ENCODE measurements at regions not wholly inside any gene's neighbourhood (a gene's known extent, or its start where the extent isn't known, plus 50 kb on each side); places are given as distances from the start of the nearest gene placed in this dataset.

DNA sequence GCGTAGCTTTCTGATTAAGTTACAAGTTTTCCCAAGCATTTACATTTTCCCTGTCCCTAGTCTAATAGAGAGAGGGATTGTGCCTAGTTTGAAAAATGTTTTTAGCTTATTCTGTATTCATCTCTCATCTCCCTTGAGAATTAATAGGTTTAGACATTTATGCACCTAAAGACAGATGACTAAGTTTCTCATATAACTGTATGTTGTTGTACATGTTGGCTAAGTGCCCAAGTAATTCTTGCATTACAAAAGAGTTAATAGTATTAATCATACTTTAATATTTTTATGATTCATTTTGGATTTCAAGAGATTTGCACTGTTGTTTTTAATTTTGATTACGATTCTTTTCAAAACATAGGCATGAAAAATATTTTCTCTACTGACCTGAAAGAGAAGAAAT, 109.0 kb upstream of the TBL1XR1 start:
- no peak for TF ChIP-seq ZNF232 (CRISPR knock-in tag; IDR thresholded peaks at IDR 0.05)
- TF ChIP-seq CTCF (IDR thresholded peaks at IDR 0.05): no peak
- no peak for TF ChIP-seq RORB (CRISPR knock-in tag; IDR thresholded peaks at IDR 0.05)
- no peak for TF ChIP-seq ZNF263 (CRISPR knock-in tag; IDR thresholded peaks at IDR 0.05; ENCODE audit: low read depth)
- TF ChIP-seq NFE2L1 (CRISPR knock-in tag; IDR thresholded peaks at IDR 0.05): no peak
- TF ChIP-seq ZNF423 (CRISPR knock-in tag; IDR thresholded peaks at IDR 0.05): no peak
- TF ChIP-seq ETV6 (CRISPR knock-in tag; IDR thresholded peaks at IDR 0.05): no peak
- TF ChIP-seq, protein P1, sequence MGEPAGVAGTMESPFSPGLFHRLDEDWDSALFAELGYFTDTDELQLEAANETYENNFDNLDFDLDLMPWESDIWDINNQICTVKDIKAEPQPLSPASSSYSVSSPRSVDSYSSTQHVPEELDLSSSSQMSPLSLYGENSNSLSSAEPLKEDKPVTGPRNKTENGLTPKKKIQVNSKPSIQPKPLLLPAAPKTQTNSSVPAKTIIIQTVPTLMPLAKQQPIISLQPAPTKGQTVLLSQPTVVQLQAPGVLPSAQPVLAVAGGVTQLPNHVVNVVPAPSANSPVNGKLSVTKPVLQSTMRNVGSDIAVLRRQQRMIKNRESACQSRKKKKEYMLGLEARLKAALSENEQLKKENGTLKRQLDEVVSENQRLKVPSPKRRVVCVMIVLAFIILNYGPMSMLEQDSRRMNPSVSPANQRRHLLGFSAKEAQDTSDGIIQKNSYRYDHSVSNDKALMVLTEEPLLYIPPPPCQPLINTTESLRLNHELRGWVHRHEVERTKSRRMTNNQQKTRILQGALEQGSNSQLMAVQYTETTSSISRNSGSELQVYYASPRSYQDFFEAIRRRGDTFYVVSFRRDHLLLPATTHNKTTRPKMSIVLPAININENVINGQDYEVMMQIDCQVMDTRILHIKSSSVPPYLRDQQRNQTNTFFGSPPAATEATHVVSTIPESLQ (CRISPR knock-in tag; IDR thresholded peaks at IDR 0.05): no peak
- no peak for TF ChIP-seq USF1 (CRISPR knock-in tag; IDR thresholded peaks at IDR 0.05)
- TF ChIP-seq, protein P2, sequence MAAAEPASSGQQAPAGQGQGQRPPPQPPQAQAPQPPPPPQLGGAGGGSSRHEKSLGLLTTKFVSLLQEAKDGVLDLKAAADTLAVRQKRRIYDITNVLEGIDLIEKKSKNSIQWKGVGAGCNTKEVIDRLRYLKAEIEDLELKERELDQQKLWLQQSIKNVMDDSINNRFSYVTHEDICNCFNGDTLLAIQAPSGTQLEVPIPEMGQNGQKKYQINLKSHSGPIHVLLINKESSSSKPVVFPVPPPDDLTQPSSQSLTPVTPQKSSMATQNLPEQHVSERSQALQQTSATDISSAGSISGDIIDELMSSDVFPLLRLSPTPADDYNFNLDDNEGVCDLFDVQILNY (CRISPR knock-in tag; IDR thresholded peaks at IDR 0.05): no peak
- TF ChIP-seq ZNF219 (CRISPR knock-in tag; IDR thresholded peaks at IDR 0.05; ENCODE audit: borderline replicate concordance): no peak
- TF ChIP-seq CREB1 (CRISPR knock-in tag; IDR thresholded peaks at IDR 0.05): no peak
- no peak for TF ChIP-seq ZBTB21 (CRISPR knock-in tag; IDR thresholded peaks at IDR 0.05; ENCODE audit: borderline replicate concordance)
